Memory B cell (primary cell): ENCODE measurements at regions not wholly inside any gene's neighbourhood (a gene's known extent, or its start where the extent isn't known, plus 50 kb on each side); places are given as distances from the start of the nearest gene placed in this dataset.

ENCODE experiments used
- ATAC-seq: fragments of 150-1000 bp; cut with Tn5 transposase; 2 replicates; pipeline ENCODE4 v1.10.0; 2021; ENCODE audit warnings: low read depth, mild to moderate bottlenecking, moderate library complexity
- DNase-seq, 2 donors: peaks; one replicate each; pipeline ENCODE4 v3.0.0; 2022; ENCODE audit warnings: low spot score in 2 of 2
- H3K27ac Mint-ChIP-seq: one replicate; pipeline ENCODE4 v1.8.0; 2022; ENCODE audit warnings: mild to moderate bottlenecking, moderate library complexity, mixed read lengths
- H3K27me3 Mint-ChIP-seq: one replicate; pipeline ENCODE4 v1.8.0; 2022; ENCODE audit warnings: mixed read lengths
- H3K36me3 Mint-ChIP-seq: one replicate; pipeline ENCODE4 v1.8.0; 2022; ENCODE audit warnings: mild to moderate bottlenecking, mixed read lengths
- H3K4me1 Mint-ChIP-seq: one replicate; pipeline ENCODE4 v1.8.0; 2022; ENCODE audit warnings: mixed read lengths
- H3K4me3 Mint-ChIP-seq: one replicate; pipeline ENCODE4 v1.8.0; 2022; ENCODE audit warnings: mild to moderate bottlenecking, moderate library complexity, mixed read lengths
- H3K9me3 Mint-ChIP-seq: one replicate; pipeline ENCODE4 v1.8.0; 2022; ENCODE audit warnings: mixed read lengths

- DNase-seq, result no peak
- H3K4me1 Mint-ChIP-seq, result no peaks in the 10 kb centered on the region
- H3K27me3 Mint-ChIP-seq, result no peaks in the 10 kb centered on the region
- H3K36me3 Mint-ChIP-seq, result no peaks in the 10 kb centered on the region
- no peak for ATAC-seq
- H3K9me3 Mint-ChIP-seq, result peaks cover 3% of the 10 kb centered on the region
- no peak overlapping the region for H3K4me3 Mint-ChIP-seq
- no peak overlapping the region for H3K27ac Mint-ChIP-seq
These were observed 193.7 kb downstream of the TTC39B start for GRCh38 chr9:15113288-15113687.

GRCh38 chr9:15111071-15111470, 195.9 kb downstream of the TTC39B start:
- DNase-seq (no peak), ATAC-seq (no peak)
- no peak overlapping the region for H3K4me3 Mint-ChIP-seq
- H3K27me3 Mint-ChIP-seq, result peaks cover 3% of the 10 kb centered on the region
- no peak overlapping the region for H3K27ac Mint-ChIP-seq
- H3K4me1 Mint-ChIP-seq, result no peaks in the 10 kb centered on the region
- peaks cover 6% of the 10 kb centered on the region for H3K9me3 Mint-ChIP-seq
- H3K36me3 Mint-ChIP-seq, result no peaks in the 10 kb centered on the region

- H3K36me3 Mint-ChIP-seq, result no peaks in the 10 kb centered on the region
- peaks cover 4% of the 10 kb centered on the region for H3K27me3 Mint-ChIP-seq
- ATAC-seq (no peak), DNase-seq (peak in 1 of 2 donors; percentile 10)
- H3K27ac Mint-ChIP-seq, result no peak overlapping the region
- peaks cover 6% of the 10 kb centered on the region for H3K9me3 Mint-ChIP-seq
- no peaks in the 10 kb centered on the region for H3K4me1 Mint-ChIP-seq
- no peak overlapping the region for H3K4me3 Mint-ChIP-seq
These were observed 194.7 kb upstream of the FREM1 start for GRCh38 chr9:15104826-15105420.

- ATAC-seq, result no peak
- no peak overlapping the region for H3K27ac Mint-ChIP-seq
- H3K36me3 Mint-ChIP-seq, result no peaks in the 10 kb centered on the region
- no peak overlapping the region for H3K4me3 Mint-ChIP-seq
- DNase-seq, result no peak
- no peaks in the 10 kb centered on the region for H3K4me1 Mint-ChIP-seq
- H3K9me3 Mint-ChIP-seq, result peaks cover 4% of the 10 kb centered on the region
- H3K27me3 Mint-ChIP-seq, result peaks cover 6% of the 10 kb centered on the region
These were observed 193.1 kb upstream of the FREM1 start for GRCh38 chr9:15103290-15103689.

- DNase-seq, result no peak
- no peak for ATAC-seq
- H3K36me3 Mint-ChIP-seq, result no peaks in the 10 kb centered on the region
- peaks cover 5% of the 10 kb centered on the region for H3K27me3 Mint-ChIP-seq
- no peaks in the 10 kb centered on the region for H3K4me1 Mint-ChIP-seq
- no peak overlapping the region for H3K4me3 Mint-ChIP-seq
- no peak overlapping the region for H3K27ac Mint-ChIP-seq
- no peaks in the 10 kb centered on the region for H3K9me3 Mint-ChIP-seq
These were observed 190.9 kb upstream of the FREM1 start for GRCh38 chr9:15101095-15101494.

GRCh38 chr9:15100571-15100970, 190.3 kb upstream of the FREM1 start:
- H3K4me3 Mint-ChIP-seq, result no peak overlapping the region
- H3K36me3 Mint-ChIP-seq, result no peaks in the 10 kb centered on the region

GRCh38 chr9:15096972-15097371, 186.7 kb upstream of the FREM1 start:
- DNase-seq (no peak), ATAC-seq (no peak)
- H3K4me1 Mint-ChIP-seq, result no peaks in the 10 kb centered on the region
- H3K4me3 Mint-ChIP-seq, result no peak overlapping the region
- H3K27ac Mint-ChIP-seq, result no peak overlapping the region
- no peaks in the 10 kb centered on the region for H3K36me3 Mint-ChIP-seq
- H3K9me3 Mint-ChIP-seq, result peaks cover 2% of the 10 kb centered on the region
- peaks cover 5% of the 10 kb centered on the region for H3K27me3 Mint-ChIP-seq

More at GRCh38 chr9:15100571-15100970, 190.3 kb upstream of the FREM1 start:
- DNase-seq (no peak), ATAC-seq (no peak)
- H3K9me3 Mint-ChIP-seq, result no peaks in the 10 kb centered on the region
- no peaks in the 10 kb centered on the region for H3K4me1 Mint-ChIP-seq
- H3K27me3 Mint-ChIP-seq, result peaks cover 5% of the 10 kb centered on the region
- no peak overlapping the region for H3K27ac Mint-ChIP-seq

GRCh38 chr9:15086778-15087324, 176.6 kb upstream of the FREM1 start:
- H3K36me3 Mint-ChIP-seq, result no peaks in the 10 kb centered on the region
- no peak overlapping the region for H3K4me3 Mint-ChIP-seq
- no peak overlapping the region for H3K27ac Mint-ChIP-seq
- H3K4me1 Mint-ChIP-seq, result no peaks in the 10 kb centered on the region
- no peaks in the 10 kb centered on the region for H3K9me3 Mint-ChIP-seq
- ATAC-seq, result no peak
- DNase-seq, result no peak
- no peaks in the 10 kb centered on the region for H3K27me3 Mint-ChIP-seq

- Mint-ChIP-seq H3K4me3 (no peak overlapping the region), H3K4me1 (no peaks in the 10 kb centered on the region), H3K36me3 (no peaks in the 10 kb centered on the region), H3K9me3 (no peaks in the 10 kb centered on the region), H3K27me3 (no peaks in the 10 kb centered on the region), H3K27ac (no peak overlapping the region)
- DNase-seq, result no peak
- ATAC-seq, result no peak
These were observed 176.0 kb upstream of the FREM1 start for GRCh38 chr9:15086156-15086763.

GRCh38 chr9:15081021-15081753, 171.0 kb upstream of the FREM1 start:
- ATAC-seq, result no peak
- no peak for DNase-seq
- Mint-ChIP-seq H3K27me3 (peaks cover 3% of the 10 kb centered on the region), H3K27ac (no peak overlapping the region), H3K4me1 (no peaks in the 10 kb centered on the region), H3K9me3 (peaks cover 2% of the 10 kb centered on the region), H3K4me3 (no peak overlapping the region), H3K36me3 (no peaks in the 10 kb centered on the region)

- no peak overlapping the region for H3K27ac Mint-ChIP-seq
- DNase-seq (no peak), ATAC-seq (no peak)
- no peak overlapping the region for H3K4me3 Mint-ChIP-seq
- no peaks in the 10 kb centered on the region for H3K36me3 Mint-ChIP-seq
- peaks cover 2% of the 10 kb centered on the region for H3K9me3 Mint-ChIP-seq
- H3K4me1 Mint-ChIP-seq, result no peaks in the 10 kb centered on the region
- peaks cover 3% of the 10 kb centered on the region for H3K27me3 Mint-ChIP-seq
These were observed 170.2 kb upstream of the FREM1 start for GRCh38 chr9:15080401-15080800.

GRCh38 chr9:15079989-15080388, 169.8 kb upstream of the FREM1 start:
- DNase-seq, result no peak
- H3K4me1 Mint-ChIP-seq, result no peaks in the 10 kb centered on the region

GRCh38 chr9:15077946-15078729, 167.9 kb upstream of the FREM1 start:
- Mint-ChIP-seq H3K4me3 (no peak overlapping the region), H3K27ac (no peak overlapping the region), H3K27me3 (peaks cover 4% of the 10 kb centered on the region), H3K36me3 (no peaks in the 10 kb centered on the region), H3K4me1 (no peaks in the 10 kb centered on the region), H3K9me3 (peaks cover 6% of the 10 kb centered on the region)
- ATAC-seq (no peak), DNase-seq (no peak)

More at GRCh38 chr9:15079989-15080388, 169.8 kb upstream of the FREM1 start:
- Mint-ChIP-seq H3K27me3 (peaks cover 4% of the 10 kb centered on the region), H3K9me3 (peaks cover 5% of the 10 kb centered on the region), H3K36me3 (no peaks in the 10 kb centered on the region), H3K27ac (no peak overlapping the region), H3K4me3 (no peak overlapping the region)
- no peak for ATAC-seq

GRCh38 chr9:15073620-15074019, 163.4 kb upstream of the FREM1 start:
- no peak for ATAC-seq
- Mint-ChIP-seq H3K9me3 (peaks cover 6% of the 10 kb centered on the region), H3K27me3 (peaks cover 4% of the 10 kb centered on the region), H3K27ac (no peak overlapping the region), H3K36me3 (no peaks in the 10 kb centered on the region), H3K4me1 (no peaks in the 10 kb centered on the region), H3K4me3 (no peak overlapping the region)
- DNase-seq, result no peak
